HCT116 (cell line): ENCODE measurements at regions not wholly inside any gene's neighbourhood (a gene's known extent, or its start where the extent isn't known, plus 50 kb on each side); places are given as distances from the start of the nearest gene placed in this dataset.

Source experiments
- ATAC-seq: fragments of 200-7000 bp; cut with Tn5 transposase; 2 replicates; pipeline ENCODE4 v1.9.1; 2020; ENCODE audit warnings: mild to moderate bottlenecking, moderate library complexity
- BruUV-seq: library from RNA; stranded (reverse); fragments of 400-500 nt; replicated peaks from 2 replicates; lab custom pipeline; 2021; lab: Mats Ljungman, UMichigan
- CTCF ChIA-PET: fragments of 300-600 bp; sonication (Branson Sonifier 250); formaldehyde crosslinking; loops from one replicate; lab custom pipeline; 2021; ENCODE audit warnings: antibody characterized with exemption; lab: Charles Lee
- POLR2A ChIA-PET: fragments of 300-600, 350-600 bp; sonication (Branson Sonifier 250); formaldehyde crosslinking; loops from one replicate; lab custom pipeline; 2021; ENCODE audit warnings: antibody characterized with exemption; lab: Charles Lee
- RAD21 ChIA-PET, 2 experiments: fragments of 300-600 bp; sonication (Branson Sonifier 250); formaldehyde crosslinking; loops; one replicate each; lab custom pipeline; 2023; ENCODE audit warnings: low total read pairs in 2 of 2; ENCODE audit not compliant: uncharacterized antibody in 2 of 2, unreplicated experiment in 2 of 2, low non-redundant PET in 1 of 2; lab: Charles Lee
- DNase-seq: peaks from one replicate; pipeline ENCODE4 v3.0.0-alpha.2; 2010; ENCODE audit warnings: low read depth, low spot score
- H2AFZ ChIP-seq: fragments of 200-600 bp; shearing (Covaris generic), sonication (generic); 2 replicates; pipeline ENCODE4 v1.6.1; 2017; ENCODE audit warnings: low read depth, mixed run types, mixed read lengths, antibody characterized with exemption, low read length; ENCODE audit not compliant: poor library complexity, severe bottlenecking
- H3K27ac ChIP-seq: 2 replicates; pipeline ENCODE4 v1.5.1; 2012; ENCODE audit warnings: low read depth, low read length
- H3K27me3 ChIP-seq: fragments of 200-600 bp; sonication (generic); 2 replicates; pipeline ENCODE4 v1.6.1; 2016; ENCODE audit warnings: mixed run types, low read length, mixed read lengths; ENCODE audit not compliant: insufficient read depth
- H3K36me3 ChIP-seq, 2 experiments: fragments of 200-500 bp in 1 of 2; fragments of 200-600 bp in 1 of 2; sonication (Bioruptor generic) in 1 of 2; sonication (generic) in 1 of 2; 2 replicates each; pipeline versions ENCODE4 v1.5.1 to v1.6.1; 2014 to 2016; ENCODE audit warnings: low read length in 2 of 2, inconsistent platforms in 1 of 2, mixed read lengths in 1 of 2, mixed run types in 1 of 2; ENCODE audit not compliant: insufficient read depth in 2 of 2, control insufficient read depth in 1 of 2
- H3K4me1 ChIP-seq, 2 experiments: fragments of 200-600 bp in 1 of 2; sonication (generic) in 1 of 2; 2 replicates each; pipeline versions ENCODE4 v1.5.1 to v1.6.1; 2012 to 2017; ENCODE audit warnings: low read length in 2 of 2, inconsistent platforms in 1 of 2, mild to moderate bottlenecking in 1 of 2, mixed read lengths in 1 of 2, mixed run types in 1 of 2, moderate library complexity in 1 of 2; ENCODE audit not compliant: insufficient read depth in 2 of 2, control insufficient read depth in 1 of 2
- H3K4me2 ChIP-seq: fragments of 200-600 bp; sonication (generic); 2 replicates; pipeline ENCODE4 v1.6.1; 2017; ENCODE audit warnings: mixed run types, low read length, mixed read lengths
- H3K4me3 ChIP-seq, 2 experiments: fragments of 200-600 bp in 1 of 2; sonication (generic) in 1 of 2; replicated peaks in 1 of 2; 2 replicates each; pipeline ENCODE4 v1.5.1; 2011 to 2016; ENCODE audit warnings: low read length in 2 of 2, control low read depth in 1 of 2, low read depth in 1 of 2, mild to moderate bottlenecking in 1 of 2, mixed read lengths in 1 of 2, mixed run types in 1 of 2
- H3K79me2 ChIP-seq: fragments of 200-600 bp; sonication (generic); 2 replicates; pipeline ENCODE4 v1.6.1; 2017; ENCODE audit warnings: mild to moderate bottlenecking, mixed run types, low read length, moderate library complexity, mixed read lengths; ENCODE audit not compliant: insufficient read depth
- H3K9ac ChIP-seq: fragments of 200-600 bp; sonication (generic); 2 replicates; pipeline ENCODE4 v1.6.1; 2016; ENCODE audit warnings: low read length, mixed read lengths
- H3K9me2 ChIP-seq: fragments of 200-600 bp; sonication (generic), shearing (Covaris generic); 2 replicates; pipeline ENCODE4 v1.6.1; 2017; ENCODE audit warnings: mixed run types, mild to moderate bottlenecking, moderate library complexity; ENCODE audit not compliant: insufficient read depth
- H3K9me3 ChIP-seq, 2 experiments: fragments of 200-500 bp in 1 of 2; fragments of 200-600 bp in 1 of 2; sonication (Bioruptor generic) in 1 of 2; sonication (generic) in 1 of 2; 2 replicates each; pipeline ENCODE4 v1.6.1; 2014 to 2017; ENCODE audit warnings: low read length in 2 of 2, mixed read lengths in 2 of 2, inconsistent platforms in 1 of 2, low read depth in 1 of 2, mild to moderate bottlenecking in 1 of 2, mixed run types in 1 of 2, moderate library complexity in 1 of 2; ENCODE audit not compliant: control insufficient read depth in 1 of 2, insufficient read depth in 1 of 2
- H4K20me1 ChIP-seq: fragments of 200-600 bp; sonication (generic), shearing (Covaris generic); 2 replicates; pipeline ENCODE4 v1.6.1; 2017; ENCODE audit warnings: mixed run types, mild to moderate bottlenecking, moderate library complexity; ENCODE audit not compliant: insufficient read depth
- ATF3 ChIP-seq: IDR thresholded peaks from 2 replicates; pipeline ENCODE4 v1.6.1; 2012
- CBX3 ChIP-seq: IDR thresholded peaks from 2 replicates; pipeline ENCODE4 v1.6.1; 2012; ENCODE audit warnings: low read depth
- CEBPB ChIP-seq: IDR thresholded peaks from 2 replicates; pipeline ENCODE4 v1.6.1; 2012; ENCODE audit warnings: low read depth
- ELF1 ChIP-seq: IDR thresholded peaks from 2 replicates; pipeline ENCODE4 v1.6.1; 2012; ENCODE audit warnings: low read depth, borderline replicate concordance
- JUND ChIP-seq: IDR thresholded peaks from 2 replicates; pipeline ENCODE4 v1.6.1; 2012
- POLR2A ChIP-seq: IDR thresholded peaks from 2 replicates; pipeline ENCODE4 v1.7.0; 2011; ENCODE audit warnings: borderline replicate concordance; ENCODE audit not compliant: insufficient read depth, insufficient read length; ENCODE audit errors: extremely low read depth
- SRF ChIP-seq: IDR thresholded peaks from 2 replicates; pipeline ENCODE4 v1.6.1; 2012; ENCODE audit warnings: low read depth
- YY1 ChIP-seq: IDR thresholded peaks from 2 replicates; pipeline ENCODE4 v1.6.1; 2011; ENCODE audit warnings: low read length, low read depth, moderate library complexity, mild to moderate bottlenecking; ENCODE audit not compliant: insufficient replicate concordance; ENCODE audit errors: extremely low read depth
- ZBTB33 ChIP-seq: IDR thresholded peaks from 2 replicates; pipeline ENCODE4 v1.6.1; 2011; ENCODE audit warnings: mild to moderate bottlenecking, low read length, moderate library complexity; ENCODE audit not compliant: insufficient replicate concordance; ENCODE audit errors: extremely low read depth
- ZFX ChIP-seq: fragments of 450-650 bp; IDR thresholded peaks from 2 replicates; pipeline ENCODE4 v1.6.1; 2017
- ZNF274 ChIP-seq: fragments of 200-500 bp; sonication (Bioruptor generic); IDR thresholded peaks from 2 replicates; pipeline ENCODE4 v1.6.1; 2014; ENCODE audit warnings: mild to moderate bottlenecking, low read depth, low read length, inconsistent platforms
- intact Hi-C: fragments of 100-400 bp; cut with micrococcal nuclease; formaldehyde crosslinking; loops from 2 replicates; pipeline ENCODE4 v1.10.0; 2022

GRCh38 chr13:93017493-93018112 lies 209.0 kb upstream of the GPC6 start (continued):
- no peak for TF ChIP-seq ATF3

- RAD21 ChIA-PET, result no interaction called here
These were observed 202.7 kb upstream of the GPC6 start for GRCh38 chr13:93023929-93024328.

More at GRCh38 chr13:93023929-93024328, 202.7 kb upstream of the GPC6 start:
- Histone ChIP-seq H3K9ac (no peak overlapping the region), H3K9me3 (peaks cover 10 to 11% of the 10 kb centered on the region in 2 experiments; a peak in 3 of 4 replicates), H2AFZ (no peak overlapping the region), H4K20me1 (no peaks in the 10 kb centered on the region), H3K9me2 (no peaks in the 10 kb centered on the region), H3K4me3 (no peak overlapping the region), H3K36me3 (no peaks in the 10 kb centered on the region), H3K4me1 (no peaks in the 10 kb centered on the region), H3K27me3 (no peaks in the 10 kb centered on the region), H3K4me2 (no peak overlapping the region), H3K27ac (no peak overlapping the region), H3K79me2 (no peaks in the 10 kb centered on the region)
- DNase-seq (no peak), ATAC-seq (no peak)
- intact Hi-C loops, result no loop called here
- no TSS peak for BruUV-seq
- CTCF ChIA-PET, result no interaction called here
- TF ChIP-seq ZNF274 (no peak), CEBPB (no peak), ELF1 (no peak), ZFX (no peak), SRF (no peak), JUND (no peak), YY1 (no peak), ZBTB33 (no peak), CBX3 (no peak), POLR2A (no peak)
- POLR2A ChIA-PET, result no interaction called here
